Fibroblast of the aortic adventitia (primary cell): ENCODE measurements at regions not wholly inside any gene's neighbourhood (a gene's known extent, or its start where the extent isn't known, plus 50 kb on each side); places are given as distances from the start of the nearest gene placed in this dataset.

Experiments used
- DNase-seq: peaks from one replicate; pipeline ENCODE4 v3.0.0-alpha.2; 2010; ENCODE audit warnings: low read depth
- H3K4me3 ChIP-seq: 2 replicates; pipeline ENCODE4 v1.5.1; 2011; ENCODE audit warnings: low read depth, mild to moderate bottlenecking, control low read depth, low read length, moderate library complexity
- TF ChIP-seq, protein P1 (sequence below): IDR thresholded peaks from 2 replicates; pipeline ENCODE4 v1.5.1; 2011; ENCODE audit warnings: mild to moderate bottlenecking, low read length, control low read depth, inconsistent platforms; ENCODE audit not compliant: insufficient read depth

- TF ChIP-seq, protein P1, sequence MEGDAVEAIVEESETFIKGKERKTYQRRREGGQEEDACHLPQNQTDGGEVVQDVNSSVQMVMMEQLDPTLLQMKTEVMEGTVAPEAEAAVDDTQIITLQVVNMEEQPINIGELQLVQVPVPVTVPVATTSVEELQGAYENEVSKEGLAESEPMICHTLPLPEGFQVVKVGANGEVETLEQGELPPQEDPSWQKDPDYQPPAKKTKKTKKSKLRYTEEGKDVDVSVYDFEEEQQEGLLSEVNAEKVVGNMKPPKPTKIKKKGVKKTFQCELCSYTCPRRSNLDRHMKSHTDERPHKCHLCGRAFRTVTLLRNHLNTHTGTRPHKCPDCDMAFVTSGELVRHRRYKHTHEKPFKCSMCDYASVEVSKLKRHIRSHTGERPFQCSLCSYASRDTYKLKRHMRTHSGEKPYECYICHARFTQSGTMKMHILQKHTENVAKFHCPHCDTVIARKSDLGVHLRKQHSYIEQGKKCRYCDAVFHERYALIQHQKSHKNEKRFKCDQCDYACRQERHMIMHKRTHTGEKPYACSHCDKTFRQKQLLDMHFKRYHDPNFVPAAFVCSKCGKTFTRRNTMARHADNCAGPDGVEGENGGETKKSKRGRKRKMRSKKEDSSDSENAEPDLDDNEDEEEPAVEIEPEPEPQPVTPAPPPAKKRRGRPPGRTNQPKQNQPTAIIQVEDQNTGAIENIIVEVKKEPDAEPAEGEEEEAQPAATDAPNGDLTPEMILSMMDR, result no peak
- DNase-seq, result no peak
- no peak overlapping the region for H3K4me3 ChIP-seq
Observed at GRCh38 chr1:57711326-57711725, 287.5 kb upstream of the DAB1 start.

DNA sequence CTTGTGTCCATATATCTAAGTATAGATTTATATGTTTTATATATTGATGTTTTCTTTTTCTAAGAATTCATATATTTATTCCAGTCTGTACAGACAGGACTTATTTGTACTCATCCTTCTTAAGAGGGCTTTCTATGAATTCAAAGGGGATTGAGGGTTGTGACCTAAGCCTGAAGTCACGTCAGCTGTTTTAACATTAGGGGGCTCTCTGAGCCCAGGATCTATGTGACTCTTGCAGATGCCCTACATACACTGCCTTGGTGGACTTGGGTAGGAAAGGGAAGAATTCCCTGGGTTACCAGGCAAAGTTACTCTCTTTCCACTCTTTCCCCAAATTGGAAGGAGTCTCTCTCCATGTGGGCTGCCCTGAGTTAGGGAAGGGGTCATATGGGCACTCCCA is 283.8 kb upstream of the DAB1 start:
- TF ChIP-seq, protein P1, result no peak
- no peak overlapping the region for H3K4me3 ChIP-seq
- no peak for DNase-seq

GRCh38 chr1:57704811-57705210 is 281.0 kb upstream of the DAB1 start:
- no peak for DNase-seq
- H3K4me3 ChIP-seq, result no peak overlapping the region
- TF ChIP-seq, protein P1, result no peak

GRCh38 chr1:57704231-57704630 is 280.4 kb upstream of the DAB1 start:
- no peak for DNase-seq
- TF ChIP-seq, protein P1, result no peak
- H3K4me3 ChIP-seq, result no peak overlapping the region

GRCh38 chr1:57696904-57697303 is 273.0 kb upstream of the DAB1 start:
- TF ChIP-seq, protein P1, result no peak
- H3K4me3 ChIP-seq, result no peak overlapping the region
- no peak for DNase-seq

DNA sequence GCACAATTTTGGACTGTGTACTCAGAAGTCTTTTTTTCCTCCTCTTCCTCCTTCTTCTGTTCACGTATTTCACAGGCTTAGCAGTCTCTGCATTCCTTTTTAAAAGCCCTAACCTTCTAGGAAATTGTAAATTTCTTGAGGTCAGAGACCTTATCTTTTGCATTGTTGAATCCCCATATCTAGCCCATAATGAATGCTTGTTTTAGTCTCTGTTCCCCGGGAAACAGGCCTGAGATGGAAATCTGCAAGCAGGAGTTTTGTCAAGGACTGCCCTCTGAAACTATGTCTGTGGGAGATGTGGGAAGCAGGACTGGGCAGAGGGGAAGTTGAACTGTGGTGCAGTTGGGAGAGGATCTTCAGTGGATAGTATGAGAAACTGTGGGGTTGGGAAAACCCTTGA is 272.2 kb upstream of the DAB1 start:
- DNase-seq, result no peak
- TF ChIP-seq, protein P1, result no peak
- H3K4me3 ChIP-seq, result no peak overlapping the region

- H3K4me3 ChIP-seq, result no peak overlapping the region
- DNase-seq, result no peak
- TF ChIP-seq, protein P1, result no peak
Observed at GRCh38 chr1:57686306-57686705, 262.4 kb upstream of the DAB1 start.
